Stimulated activated CD8-positive, alpha-beta memory T cell treated with anti-CD3 and anti-CD28 coated beads, Interleukin-4, amount 100 ng/mL, for 1 hour (primary cell): ENCODE measurements at regions not wholly inside any gene's neighbourhood (a gene's known extent, or its start where the extent isn't known, plus 50 kb on each side); places are given as distances from the start of the nearest gene placed in this dataset.

Experiments
- DNase-seq, 2 donors: peaks; one replicate each; pipeline ENCODE4 v3.0.0-alpha.2; 2020; ENCODE audit warnings: low read depth in 2 of 2, low spot score in 1 of 2

DNA sequence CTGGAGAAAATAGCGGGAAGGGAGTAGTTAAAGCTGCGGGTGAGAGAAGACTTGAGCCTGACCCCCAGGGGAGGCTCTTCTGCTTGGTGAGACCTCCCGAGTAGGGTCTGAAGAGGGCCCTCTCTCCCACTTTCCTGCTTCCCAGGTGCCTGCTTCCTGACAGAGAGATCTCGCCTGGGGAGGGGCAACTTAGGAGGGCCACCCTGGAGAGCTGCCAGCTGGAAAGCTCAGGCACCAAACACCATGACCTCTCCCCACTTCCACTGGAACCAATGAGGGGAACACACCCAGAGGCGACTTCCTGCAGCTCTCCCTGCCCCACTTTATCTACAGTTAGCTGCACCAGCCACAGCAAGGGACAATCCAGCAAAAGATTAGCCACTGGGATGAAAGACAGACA lies 208.0 kb downstream of the TBXT start:
- no peak for DNase-seq

DNA sequence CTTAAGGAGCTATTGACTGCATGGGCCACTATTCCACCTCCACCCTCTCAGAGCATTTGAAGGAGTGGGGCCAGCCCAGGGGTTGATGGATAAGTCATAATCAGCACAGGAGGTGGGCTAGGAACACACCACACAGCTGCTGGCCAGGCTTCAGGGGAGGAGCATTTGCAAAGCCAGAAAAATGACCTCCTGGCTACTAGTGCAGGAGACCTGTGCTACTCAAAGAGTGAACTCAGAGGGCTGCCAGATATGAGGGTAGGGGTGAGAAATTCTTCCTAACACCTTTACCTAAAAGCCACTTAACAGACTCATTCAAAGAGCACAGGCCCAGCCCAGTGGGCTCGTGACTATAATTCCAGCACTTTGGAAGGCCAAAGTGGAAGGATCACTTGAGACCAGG lies 210.8 kb downstream of the TBXT start:
- DNase-seq: no peak

DNA sequence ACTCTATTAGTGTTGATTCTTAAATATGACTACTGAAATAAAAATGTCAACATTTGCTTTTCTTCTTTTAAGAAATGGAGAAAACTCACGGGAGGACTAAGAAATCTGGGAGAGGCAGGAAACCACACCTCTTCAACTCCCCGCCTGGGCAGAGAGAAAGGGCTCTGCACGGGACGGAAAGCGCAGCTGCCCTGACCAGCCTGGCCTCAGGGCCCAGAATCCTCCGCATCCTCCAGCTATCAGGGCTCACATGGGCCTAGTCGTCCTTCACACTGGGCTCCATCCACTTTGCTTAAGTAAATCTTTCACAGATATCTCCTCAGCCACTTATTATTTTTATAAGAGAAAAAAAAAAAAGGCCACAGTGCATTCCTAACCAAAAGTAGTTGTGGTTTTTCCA lies 215.1 kb downstream of the TBXT start:
- no peak for DNase-seq

DNA sequence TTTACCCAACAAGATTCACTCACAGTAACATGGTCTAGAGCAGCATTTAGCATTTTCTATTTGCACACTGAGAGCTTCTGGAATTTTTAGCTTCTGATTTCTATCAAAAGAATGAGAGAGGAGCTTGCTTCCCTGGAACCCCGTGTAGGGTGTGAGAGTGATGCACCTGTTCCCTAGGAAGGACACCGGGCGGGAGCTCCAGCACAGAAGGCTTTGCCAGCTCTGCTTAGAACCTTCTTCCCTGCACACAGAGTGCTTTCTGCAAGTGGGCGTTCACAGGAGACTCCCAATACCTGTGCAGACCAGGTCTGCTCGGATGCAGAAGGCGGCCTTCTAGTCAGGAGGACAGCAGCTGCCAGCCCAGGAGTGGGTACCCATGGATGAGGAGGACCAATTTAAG lies 217.3 kb downstream of the TBXT start:
- DNase-seq: no peak

DNA sequence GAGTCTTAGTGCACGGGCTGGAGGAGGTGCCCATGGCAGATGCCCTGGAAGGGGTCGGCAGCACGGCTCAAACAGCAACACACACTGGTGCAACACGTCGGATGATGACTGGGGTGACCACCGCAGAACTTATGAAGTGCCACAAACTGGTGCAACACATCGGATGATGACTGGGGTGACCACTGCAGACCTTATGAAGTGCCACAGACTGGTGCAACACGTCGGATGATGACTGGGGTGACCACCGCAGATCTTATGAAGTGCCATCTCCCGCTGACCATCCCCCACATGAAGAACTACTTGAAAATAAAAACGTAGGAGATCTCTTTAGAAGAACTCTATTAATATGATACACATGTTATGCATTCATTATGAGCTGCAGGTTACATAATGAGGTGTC lies 218.3 kb downstream of the TBXT start:
- no peak for DNase-seq

DNA sequence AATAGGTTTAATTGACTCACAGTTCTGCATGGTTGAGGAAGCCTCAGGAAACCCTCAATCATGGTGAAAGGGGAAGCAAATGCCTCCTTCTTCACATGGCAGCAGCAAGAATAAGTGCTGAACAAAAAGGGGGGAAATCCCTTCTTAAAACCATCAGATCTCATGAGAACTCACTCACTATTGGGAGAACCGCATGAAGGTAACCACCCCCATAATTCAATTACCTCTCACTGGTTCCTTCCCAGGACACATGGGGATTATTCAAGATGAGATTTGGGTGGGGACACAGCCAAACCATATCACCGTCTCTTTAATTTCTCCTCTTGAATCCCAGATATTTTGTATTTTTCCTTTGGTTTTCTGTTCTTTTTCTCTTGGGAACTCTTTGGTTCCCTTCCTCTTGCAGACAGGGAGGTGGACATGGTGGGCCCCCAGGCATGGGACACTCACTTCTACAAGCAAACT lies 223.6 kb downstream of the TBXT start:
- DNase-seq: no peak

DNA sequence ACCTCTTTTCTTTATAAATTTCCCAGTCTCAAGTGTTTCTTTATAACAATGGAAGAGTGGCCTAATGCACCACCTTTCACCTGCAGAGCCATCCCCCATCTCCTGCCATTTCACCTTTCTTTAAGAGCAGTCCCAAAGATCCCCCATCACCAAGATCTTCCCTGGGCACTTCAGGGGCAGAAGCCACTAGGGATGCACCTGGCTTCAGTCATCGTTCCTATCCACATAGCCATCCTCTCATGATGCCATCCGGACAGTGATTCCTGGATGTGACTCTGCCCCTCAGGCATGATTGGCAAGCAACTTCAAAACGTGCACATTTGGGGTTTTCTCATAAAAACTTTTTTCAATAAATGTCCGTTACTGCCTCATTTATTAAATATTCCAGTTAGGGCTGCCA lies 225.9 kb downstream of the TBXT start:
- DNase-seq: no peak

DNA sequence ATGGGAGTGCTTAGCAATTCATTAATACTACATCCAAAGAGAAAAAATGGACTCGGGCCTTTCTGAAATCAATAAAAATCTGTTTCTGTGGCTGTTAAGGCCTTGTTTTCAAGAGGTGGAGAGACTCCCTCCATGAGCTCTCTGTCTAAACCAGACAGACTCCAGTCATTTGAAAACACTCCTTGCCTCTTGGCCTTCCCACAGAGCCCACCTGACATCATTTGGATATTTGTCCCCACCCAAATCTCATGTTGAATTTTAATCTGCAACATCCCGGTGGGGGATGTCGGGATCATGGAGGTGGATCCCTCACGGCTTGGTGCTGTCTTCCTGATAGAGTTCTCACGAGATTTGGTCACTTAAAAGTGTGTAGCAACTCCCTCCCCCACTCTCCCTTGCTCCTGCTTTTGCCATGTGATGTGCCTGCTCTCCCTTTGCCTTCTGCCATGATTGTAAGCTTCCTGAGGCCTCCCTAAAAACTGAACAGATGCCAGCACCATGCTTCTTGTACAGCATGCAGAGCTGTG lies 226.3 kb downstream of the TBXT start:
- no peak for DNase-seq

DNA sequence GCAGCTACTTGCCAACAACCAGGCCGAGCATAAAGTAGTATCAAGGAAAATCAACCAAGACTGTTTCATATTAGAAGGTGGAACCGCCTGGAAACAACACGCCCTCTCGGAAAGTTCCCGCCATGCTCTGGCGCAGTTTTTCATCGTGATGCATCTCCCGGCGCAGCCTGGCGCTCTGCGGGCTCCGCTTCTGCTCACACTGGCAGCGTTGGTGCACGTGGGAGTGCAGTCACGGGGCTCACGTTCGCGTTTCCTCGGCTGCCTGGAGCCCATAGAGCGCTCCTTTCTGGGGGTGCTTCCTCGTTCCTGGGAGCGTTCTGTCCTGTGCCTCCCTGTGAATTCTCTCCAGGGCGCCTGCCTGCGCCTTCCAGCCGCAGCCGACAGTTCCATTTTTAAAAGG lies 227.3 kb downstream of the TBXT start:
- no peak for DNase-seq

DNA sequence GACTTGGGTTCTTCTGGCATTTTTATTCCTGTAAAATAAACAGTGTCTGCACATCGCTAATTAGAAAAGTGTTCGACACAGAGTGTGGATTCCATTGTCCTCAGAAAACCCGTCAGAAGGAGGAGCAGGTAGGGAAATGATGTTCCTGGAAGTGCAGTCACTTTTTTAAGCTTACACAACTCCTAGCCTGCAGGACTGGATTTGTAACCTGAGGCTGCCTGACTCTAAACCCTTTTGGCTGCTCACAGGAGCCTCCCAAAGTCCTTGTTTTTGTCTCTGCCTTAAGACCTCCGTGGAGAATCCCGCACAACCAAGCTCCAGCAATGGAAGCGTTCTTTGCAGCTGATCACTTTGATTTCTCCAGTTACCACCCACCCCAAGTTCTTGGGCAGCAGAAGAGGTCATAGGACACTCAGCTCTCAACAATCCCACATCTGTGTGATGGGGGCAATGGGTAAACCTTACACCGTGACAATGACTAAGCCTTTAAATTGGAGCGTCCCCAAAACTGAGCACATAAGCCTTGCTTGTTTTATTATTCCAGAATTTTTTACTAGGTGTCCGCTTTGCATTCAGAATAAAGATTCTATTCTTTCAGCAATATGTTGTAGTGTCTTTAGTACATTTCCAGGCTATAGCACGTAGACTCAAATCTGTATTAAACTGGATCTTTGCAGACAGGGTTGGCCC lies 227.9 kb downstream of the TBXT start:
- no peak for DNase-seq

DNA sequence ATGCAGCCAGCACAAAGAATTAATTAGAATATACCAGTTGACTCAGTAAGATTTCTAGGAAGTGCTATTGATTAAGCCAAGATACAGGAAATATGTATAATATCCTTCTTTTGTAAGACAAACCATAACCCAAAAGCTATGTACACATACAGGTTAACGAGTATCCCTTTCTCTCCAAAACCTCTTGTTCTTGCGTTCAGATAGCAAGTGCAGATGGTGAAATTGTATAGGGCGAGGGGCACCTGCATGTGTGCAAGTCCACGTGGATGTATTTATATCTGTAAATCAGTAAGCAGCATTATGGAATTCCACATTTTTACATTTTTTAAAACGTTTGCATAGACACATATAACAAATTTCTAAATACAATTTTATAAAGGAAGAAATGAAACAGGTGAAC lies 228.6 kb downstream of the TBXT start:
- no peak for DNase-seq

DNA sequence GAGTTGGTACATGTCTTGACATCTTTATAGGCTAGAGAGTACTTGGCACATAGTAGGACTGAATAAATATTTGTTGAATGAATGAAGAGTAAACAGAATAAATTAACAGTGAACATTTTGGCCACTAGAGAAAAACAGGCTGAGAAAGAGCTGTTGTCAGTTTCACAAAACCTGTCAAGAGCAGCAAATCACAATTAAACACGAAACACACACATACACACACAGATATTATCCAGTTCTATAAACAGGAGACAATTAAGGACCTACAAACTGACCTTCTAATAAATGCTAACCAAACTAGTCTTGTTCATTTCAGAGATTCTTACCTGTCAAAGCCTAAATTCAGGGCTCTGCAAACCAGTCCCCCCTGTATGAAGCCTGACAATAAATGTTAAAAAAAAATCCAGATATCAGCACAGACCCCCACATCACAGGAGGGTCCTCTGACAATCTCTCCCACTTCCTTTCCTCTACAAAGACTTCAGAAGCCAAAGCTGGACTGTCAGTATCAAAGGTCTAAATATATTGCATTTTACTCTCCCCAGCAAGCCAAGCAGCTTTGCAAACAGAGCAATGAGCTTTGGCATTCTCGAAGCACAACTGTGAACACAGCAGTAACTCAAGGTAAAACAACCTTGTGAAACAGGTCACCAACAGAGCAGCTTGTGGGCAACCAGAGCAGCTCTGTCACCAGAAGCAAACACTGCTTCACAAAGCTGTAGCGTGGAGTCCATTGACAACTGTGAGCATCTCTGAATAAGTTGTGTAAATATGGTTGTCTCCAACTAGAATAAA lies 229.9 kb downstream of the TBXT start:
- no peak for DNase-seq

DNA sequence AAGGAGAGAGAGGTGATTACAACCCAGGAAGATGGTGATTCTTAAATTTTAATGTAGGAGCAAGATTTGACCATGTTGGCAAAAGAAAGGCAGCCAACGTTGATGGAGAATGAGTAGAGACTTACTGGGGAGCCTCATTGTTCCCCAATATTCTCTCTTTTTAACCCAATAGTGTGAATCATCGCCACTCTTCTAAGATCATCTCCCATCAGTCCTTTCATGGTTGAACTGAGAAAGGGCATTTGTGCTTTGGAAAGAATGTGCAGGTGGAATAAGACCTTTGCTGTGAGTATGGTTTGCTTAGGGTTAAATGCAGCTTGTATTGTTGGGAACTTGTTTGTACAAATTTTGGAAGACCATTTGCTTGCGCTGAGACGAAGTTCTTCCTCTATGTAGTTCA lies 231.0 kb downstream of the TBXT start:
- DNase-seq: no peak

DNA sequence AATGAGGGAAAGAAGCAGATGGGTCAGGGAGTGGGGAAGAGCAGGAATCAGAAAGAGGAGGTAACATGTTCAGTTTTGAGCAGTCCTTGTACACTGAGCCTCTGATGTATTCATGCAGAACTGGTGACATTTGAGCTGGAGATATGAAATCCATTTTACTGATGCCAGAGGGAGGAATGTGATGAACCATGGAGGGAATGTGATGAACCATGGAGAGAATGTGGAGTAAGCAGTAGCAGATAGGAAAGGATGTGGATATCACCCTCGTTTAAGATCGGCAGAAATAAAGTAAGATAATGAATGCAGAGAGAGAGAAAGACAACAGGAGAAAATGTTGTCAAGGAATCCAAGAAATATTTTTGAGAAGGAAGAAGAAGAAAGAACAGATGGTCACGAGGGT lies 231.6 kb downstream of the TBXT start:
- no peak for DNase-seq

DNA sequence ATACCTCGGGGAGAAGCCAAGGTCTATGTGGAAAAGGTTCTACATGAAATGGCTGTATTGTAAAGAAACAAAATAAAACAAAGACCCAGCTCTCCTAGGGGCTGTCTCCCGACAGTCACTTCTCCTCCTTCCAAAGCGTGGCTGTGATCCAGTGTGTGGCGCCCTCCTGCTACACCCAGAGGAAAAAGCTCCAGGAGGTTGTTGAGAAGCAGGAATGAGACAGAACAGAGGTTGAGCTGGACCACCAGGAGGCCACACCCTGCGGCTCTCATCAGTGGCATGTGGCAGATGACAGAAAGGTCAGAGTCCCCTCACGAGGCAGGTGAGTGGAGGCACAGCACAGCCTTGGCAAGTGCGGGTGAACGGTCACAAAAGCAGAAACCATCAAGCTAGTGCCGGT lies 236.0 kb downstream of the TBXT start:
- DNase-seq: no peak

DNA sequence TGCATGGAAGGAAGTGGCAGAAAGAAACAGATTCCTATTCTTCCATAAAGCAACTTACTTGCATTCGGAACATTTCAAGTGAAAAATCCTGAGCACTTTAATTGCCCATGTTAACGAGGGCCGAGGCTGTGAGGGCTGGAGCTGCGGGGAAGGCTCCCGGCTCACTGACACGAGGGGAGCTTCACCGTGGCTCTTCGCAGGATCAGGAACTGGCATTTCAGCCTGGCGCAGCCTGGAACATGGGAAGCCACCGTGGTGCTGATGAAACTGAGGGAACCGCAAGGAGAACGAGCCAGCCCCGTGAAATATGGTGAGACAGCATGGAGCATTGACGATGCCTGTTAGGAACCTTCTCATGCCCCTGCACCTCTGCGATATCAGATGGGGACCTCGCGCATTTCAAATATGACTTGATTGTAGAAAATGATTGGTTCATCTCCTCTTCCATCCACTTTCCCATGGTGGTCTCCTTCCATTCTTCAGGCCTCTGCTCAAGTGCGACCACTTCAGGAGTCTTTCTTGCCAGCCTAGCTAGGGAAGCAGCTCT lies 236.9 kb downstream of the TBXT start:
- no peak for DNase-seq

DNA sequence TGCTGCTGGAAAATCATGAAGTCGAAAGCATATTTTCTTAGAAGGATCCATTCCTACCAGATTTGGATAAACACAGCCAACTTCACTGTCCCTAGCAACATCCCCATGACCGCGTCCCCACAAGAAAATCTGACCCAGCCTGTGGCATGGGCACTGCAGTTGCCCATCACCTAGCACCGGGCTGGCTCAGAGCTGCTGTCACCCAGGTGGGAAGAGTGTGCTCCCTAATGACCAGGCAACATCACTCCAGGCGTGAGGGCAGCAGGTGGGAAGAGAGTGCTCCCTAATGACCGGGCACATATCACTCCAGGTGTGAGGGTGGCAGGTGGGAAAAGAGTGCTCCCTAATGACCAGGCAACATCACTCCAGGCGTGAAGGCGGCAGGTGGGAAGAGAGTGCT lies 238.0 kb downstream of the TBXT start:
- DNase-seq: no peak

DNA sequence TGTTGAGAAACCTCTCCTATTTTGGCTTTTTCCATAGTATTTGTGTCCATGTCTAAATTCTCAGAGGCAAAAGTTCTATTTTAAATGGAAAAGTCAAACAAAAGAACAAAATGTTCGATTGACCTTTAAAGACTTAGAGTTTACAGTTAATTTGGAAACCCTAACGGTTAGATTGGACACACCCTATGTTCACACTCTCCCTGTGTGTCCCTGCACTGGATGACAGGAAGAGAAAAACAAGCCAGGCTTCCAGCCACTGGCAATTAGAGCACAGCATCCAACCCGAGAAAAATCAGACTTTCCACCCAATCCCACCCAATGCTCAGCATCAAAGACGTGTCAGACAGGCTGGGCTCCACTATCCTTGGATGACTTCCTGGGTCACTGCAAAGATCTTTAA lies 241.3 kb downstream of the TBXT start:
- DNase-seq: no peak

DNA sequence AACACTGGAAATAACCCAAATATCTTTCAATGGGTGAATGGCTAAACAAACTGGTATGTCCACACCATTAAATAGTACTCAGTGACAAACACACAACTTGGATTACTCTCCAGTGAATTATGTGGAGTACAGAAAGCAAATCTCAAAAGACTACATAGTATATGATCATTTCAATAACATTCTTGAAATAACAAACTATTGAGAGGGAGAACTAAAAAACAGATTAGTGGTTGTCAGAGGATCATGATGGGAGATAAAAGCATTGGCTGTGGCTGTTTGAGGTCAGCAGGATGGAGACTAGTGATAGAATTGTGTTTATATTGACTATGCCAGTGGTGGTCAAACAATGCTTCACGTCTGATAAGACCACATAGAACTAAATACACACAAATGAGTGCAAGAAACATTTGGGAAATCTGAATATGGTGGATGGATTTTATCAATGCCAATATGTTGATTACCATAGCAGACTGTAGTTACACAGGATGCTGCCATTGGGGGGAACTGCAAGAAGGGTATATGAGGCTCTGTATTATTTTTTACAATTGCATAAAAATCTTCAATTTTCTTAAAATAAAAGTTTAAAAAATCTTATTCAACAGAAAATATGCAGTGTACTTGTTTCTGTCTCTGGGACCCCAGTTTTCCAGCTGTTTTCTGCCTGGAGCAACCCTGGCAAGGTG lies 242.0 kb downstream of the TBXT start:
- no peak for DNase-seq

DNA sequence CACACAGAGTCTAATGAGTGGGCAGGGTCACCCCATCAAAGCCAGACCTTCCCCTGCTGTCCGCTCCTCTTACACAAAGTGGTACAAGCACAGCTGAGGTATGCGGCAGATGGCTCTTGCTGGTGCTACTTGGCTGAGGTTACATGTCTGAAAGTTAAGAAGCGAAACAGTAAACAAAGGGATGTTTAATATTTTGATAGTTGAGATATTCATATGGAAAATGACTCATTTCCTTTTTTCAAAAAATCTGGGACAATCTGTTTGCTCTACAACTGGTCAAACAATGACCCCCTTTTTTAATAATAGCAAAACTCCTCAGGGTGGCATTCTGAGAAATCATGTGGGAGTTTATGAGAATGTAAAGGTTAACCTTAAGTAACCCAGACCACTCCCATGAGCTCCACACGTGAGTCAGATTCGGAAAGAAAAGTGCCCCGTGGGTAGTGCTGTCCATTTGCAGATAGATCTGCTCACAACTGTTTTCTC lies 245.3 kb downstream of the TBXT start:
- no peak for DNase-seq

DNA sequence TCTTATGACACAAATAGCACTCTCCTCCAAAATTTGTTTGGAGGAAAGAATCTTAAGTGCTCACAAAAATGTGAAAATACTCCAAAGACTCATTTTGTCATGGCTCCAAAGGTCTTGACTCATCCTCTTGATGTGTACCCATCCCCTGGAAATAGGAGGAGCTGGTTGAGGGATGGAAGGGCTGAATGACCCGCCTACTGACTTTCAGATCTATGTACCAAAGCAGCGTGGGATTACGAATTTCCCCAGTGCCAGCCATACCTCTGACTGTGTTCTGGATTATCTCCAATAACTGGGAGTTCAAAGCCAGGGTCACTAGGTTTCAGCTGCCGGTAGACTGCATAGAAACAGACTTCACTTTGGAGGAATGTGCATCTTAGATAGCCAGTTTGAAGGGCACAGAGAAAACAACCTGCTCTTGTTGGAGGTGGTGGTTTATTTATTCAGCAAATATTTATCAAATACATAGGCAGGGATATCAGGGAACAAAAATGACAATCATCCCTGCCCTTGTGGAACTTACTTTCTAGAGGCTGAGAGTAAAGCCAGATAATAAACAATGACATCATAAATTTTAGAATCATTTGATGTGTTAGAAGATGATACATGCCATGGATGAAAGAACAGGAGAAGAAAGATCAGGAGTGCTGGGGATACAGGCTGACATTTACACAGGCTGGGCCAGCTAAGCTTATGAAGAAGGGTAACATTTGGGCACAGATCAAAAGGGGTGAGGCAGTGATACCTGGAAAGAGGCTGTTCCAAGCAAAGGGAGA lies 246.6 kb downstream of the TBXT start:
- DNase-seq: no peak
